COR-L47 (cell line): ENCODE measurements at regions not wholly inside any gene's neighbourhood (a gene's known extent, or its start where the extent isn't known, plus 50 kb on each side); places are given as distances from the start of the nearest gene placed in this dataset.

Experiments used
- DNase-seq: peaks from one replicate; lab custom pipeline; 2025; lab: John Stamatoyannopoulos, UW

DNA sequence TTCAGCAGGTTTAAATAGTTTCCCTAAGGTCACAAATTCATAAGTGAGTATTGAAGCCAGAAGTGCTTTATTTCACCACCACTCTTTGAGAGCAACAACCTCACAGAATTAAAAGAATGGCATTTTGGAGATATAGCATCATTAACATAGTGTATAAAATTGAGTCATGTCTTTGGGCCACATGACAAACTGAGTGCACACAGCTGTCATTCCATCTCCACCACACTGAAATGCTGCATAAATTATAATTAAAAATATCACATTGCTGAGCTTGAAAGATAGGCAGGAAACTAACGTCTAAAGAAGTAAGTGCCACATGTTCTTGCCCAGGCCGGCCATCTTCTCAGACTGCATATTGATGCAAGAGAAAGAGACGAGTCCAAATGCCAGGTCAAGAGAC, 897.9 kb upstream of the CNTNAP5 start:
- DNase-seq: no peak

- no peak for DNase-seq
These were observed 896.1 kb upstream of the CNTNAP5 start for GRCh38 chr2:123128951-123129350.

- DNase-seq: no peak
These were observed 888.7 kb upstream of the CNTNAP5 start for GRCh38 chr2:123136419-123136818.

DNA sequence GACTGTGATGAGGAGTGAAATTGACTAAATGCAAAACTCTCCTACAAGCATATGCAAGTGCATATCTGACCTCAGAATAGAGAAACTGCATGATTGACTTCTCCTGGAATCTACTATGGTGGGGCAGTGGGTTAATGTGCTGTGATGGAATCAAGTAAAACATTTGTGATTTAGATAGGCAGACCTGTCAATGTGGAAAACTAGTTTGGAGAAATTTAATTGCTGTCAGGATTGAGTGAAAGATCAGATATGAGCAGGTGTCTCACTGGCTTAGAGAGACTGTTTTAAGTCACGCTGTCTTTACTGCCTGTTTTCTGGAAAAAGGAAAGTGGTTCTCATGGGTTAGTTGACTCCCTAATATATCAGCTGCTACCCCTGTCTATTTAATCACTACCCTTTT, 881.0 kb upstream of the CNTNAP5 start:
- DNase-seq: no peak

- no peak for DNase-seq
These were observed 872.0 kb upstream of the CNTNAP5 start for GRCh38 chr2:123153041-123153440.

- no peak for DNase-seq
These were observed 870.9 kb upstream of the CNTNAP5 start for GRCh38 chr2:123154195-123154594.

- no peak for DNase-seq
These were observed 868.1 kb upstream of the CNTNAP5 start for GRCh38 chr2:123157016-123157415.

- no peak for DNase-seq
These were observed 862.6 kb upstream of the CNTNAP5 start for GRCh38 chr2:123162400-123163016.

DNA sequence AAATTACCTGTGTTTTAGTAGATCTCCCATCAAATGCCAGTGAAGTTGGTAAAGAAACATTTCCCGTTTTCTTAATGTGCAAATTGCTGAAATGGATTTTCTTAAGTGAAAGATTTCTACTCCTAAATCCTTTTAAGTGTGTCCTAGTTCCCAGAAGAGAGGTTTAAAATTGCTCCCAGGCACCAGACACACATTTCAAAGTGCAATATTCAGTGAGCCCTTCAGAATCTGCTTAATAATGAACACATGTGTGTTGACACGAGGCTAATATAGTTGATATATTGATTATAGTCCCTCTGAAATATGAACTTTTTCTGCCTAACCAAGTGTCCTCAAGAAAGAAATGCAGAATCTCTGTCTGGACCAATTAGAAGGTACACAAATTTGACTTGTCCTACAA, 861.7 kb upstream of the CNTNAP5 start:
- no peak for DNase-seq

- no peak for DNase-seq
These were observed 860.9 kb upstream of the CNTNAP5 start for GRCh38 chr2:123164216-123164615.

- DNase-seq: no peak
These were observed 859.5 kb upstream of the CNTNAP5 start for GRCh38 chr2:123165616-123166015.

- DNase-seq: no peak
These were observed 845.6 kb upstream of the CNTNAP5 start for GRCh38 chr2:123179526-123179925.

DNA sequence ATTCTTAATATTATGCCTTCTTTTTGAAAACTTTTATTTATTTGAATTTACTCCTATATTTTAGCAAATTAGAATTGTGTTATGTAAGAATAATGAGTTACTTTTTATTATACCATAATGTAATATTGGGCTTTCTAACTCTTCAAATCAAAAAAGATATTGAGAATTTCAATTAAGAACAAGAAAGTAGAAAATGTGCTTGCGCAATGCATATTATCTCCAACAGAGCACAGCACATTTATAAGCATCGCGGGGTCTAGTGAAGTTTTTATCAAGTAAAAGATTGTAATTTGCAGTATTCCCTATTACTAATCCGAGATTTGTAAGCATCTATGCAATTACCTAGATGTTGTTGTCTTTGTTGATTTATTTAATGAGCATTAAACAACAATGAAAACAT, 829.1 kb upstream of the CNTNAP5 start:
- no peak for DNase-seq

GRCh38 chr2:123200035-123200434, 825.1 kb upstream of the CNTNAP5 start:
- no peak for DNase-seq

DNA sequence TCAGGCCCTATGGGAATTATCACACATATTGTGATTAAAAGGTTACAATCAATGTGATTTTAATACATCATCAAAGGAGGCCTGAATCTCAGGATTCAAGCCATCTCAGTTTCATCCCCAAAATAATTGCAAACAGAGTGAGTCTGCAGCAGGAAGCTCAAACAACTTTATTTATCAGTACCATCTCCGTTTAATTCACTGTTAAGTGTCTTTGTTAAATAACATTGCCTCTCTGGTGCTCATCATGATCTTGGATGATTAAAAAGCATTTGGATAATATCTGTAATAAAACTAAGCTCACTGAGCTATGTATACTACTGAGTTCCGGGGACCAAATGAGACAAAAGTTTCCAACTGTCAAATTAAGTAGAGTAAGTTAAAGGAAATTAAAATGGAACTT, 817.8 kb upstream of the CNTNAP5 start:
- DNase-seq: no peak

DNA sequence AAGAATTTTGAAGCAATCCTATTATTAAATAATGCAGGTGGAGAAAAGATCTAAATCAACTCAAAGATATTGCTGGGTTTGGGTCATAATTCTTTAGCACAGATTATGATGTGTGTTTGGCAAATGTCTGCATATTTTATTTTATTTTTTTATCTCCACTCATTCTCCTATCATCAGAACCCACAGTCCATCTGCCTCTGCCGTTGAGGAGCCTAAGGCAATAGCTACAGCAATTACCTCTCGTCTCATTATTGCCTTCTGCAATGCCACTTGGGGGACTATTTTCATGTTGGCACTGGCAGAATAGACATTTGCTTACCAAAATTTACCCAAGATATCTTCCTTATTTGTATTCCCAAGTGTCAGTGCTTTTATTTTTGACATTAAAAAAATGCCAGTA, 815.9 kb upstream of the CNTNAP5 start:
- DNase-seq: no peak

GRCh38 chr2:123211181-123211580, 813.9 kb upstream of the CNTNAP5 start:
- DNase-seq: no peak

DNA sequence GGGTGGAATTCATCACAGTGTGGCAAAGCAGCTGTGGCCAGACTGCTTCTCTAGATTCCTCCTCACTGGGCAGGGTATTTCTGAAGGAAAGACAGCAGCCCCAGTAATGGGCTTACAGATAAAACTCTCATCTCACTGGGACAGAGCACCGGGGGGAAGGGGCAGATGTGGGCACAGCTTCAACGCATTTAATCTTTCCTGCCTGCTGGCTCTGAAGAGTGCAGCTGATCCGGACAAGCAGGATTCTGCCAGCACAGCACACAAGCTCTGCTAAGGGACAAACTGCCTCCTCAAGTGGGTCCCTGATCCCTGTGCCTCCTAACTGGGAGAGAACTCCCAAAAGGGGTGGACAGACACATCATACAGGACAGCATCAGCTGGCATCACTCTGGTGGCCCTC, 779.9 kb upstream of the CNTNAP5 start:
- no peak for DNase-seq

DNA sequence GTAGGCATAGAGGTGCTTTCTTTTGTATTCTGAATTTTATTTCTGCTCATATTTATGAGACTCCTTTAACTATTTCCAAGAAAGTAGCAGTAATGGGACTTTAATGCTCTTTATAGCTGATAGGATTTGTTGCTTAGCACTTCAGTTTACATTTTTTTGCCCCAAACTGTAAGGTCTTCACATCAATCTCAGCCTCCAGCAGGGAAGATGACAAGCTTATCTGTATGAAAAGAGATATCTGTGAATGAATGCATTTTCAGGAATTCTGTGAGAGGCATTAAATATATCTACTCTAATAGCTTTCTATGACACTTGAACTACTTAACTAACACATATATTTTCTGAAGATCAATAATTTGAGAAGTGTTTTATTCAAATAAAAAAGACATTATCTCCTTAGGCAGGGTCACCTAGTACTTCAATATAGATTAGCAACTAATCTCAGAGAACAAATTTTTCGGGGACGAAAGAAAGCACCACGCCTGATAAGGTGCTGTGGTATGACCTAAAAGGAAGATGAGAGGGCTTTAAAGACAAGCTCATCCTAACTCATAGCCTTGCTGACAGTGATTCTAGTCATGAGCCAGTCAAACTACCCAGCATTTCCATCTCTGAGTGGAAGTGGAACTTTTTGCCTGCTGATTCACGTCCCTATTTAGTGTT, 766.1 kb upstream of the CNTNAP5 start:
- no peak for DNase-seq

DNA sequence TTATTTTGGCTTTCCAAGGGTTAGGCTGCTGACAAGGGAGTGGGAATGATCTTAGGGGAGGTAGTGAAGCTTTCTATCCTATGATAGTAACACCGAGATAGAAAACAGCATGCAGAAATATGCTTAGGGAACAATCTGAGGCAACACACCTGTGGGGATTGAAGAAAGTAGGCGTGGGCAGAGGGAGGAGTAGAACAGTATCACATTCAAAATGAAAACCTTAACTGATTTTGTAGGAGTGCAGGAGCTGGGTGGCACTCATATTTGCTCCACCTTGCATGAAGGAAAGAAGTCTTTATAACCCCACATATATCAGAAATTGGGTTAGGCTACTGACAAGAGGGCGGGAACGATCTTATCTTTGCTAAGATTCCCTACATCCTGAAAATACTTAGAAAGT, 762.2 kb upstream of the CNTNAP5 start:
- DNase-seq: no peak

DNA sequence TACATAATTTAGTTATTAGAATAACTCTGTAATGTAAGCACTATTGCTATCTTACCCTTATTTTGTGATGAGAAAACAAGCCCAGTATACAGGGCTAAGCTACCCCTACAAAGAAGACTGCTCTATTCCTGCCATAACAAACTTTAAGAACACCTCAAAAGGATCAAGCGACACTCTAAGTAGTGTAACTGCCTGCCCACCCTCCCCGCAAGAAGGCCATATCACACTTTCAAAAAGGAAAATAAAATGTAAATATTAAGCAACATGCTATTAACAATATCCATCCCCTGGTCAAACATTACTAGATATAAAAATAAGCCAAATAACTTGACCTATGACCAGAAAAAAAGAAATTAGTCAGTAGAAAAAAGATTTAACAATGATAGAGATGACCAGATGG, 741.7 kb upstream of the CNTNAP5 start:
- DNase-seq: no peak

DNA sequence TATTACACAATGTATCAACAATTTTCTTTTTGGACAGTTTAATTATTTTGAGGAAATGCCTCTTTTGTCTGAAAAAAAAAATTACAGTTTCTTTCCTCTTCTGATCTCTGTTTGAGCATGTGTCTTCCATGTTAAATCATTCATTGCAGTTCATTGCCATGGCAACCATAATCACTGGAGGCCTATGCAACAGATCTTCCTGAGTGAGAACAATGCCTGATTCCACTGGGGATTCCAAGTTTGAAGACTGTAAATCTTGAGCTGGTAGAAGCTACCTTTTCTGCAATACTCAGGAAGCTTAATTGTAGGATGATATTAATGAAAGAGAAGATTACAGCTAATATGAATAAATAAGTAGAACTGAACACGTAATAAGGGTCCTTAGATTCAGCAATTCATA, 721.4 kb upstream of the CNTNAP5 start:
- no peak for DNase-seq
